ENCODE measurements at regions not wholly inside any gene's neighbourhood (a gene's known extent, or its start where the extent isn't known, plus 50 kb on each side); places are given as distances from the start of the nearest gene placed in this dataset.
"Not testable (repeated sequence)": the region's sequence is repeated elsewhere in the genome, so short reads cannot be mapped to it uniquely, and the experiment has no call there.

- Histone ChIP-seq H3K9me3 (ENCODE audit: control insufficient read depth in 4 of 4, insufficient read depth in 3 of 4, low read length in 3 of 4) (no peaks in the 10 kb centered on the region), H3K9ac (ENCODE audit: insufficient read depth in 1 of 2, low read length in 2 of 2) (no peak overlapping the region), H3K36me3 (ENCODE audit: control insufficient read depth in 4 of 4, insufficient read depth in 4 of 4, low read length in 4 of 4) (peaks cover 0 to 3% (median 0%) of the 10 kb centered on the region in 4 donors), H3K4me1 (ENCODE audit: control insufficient read depth in 5 of 5, insufficient read depth in 5 of 5, low read length in 5 of 5) (no peaks in the 10 kb centered on the region), H3K4me3 (no peak overlapping the region), H3K27me3 (ENCODE audit: control insufficient read depth in 3 of 3, insufficient read depth in 3 of 3, low read length in 2 of 3) (no peaks in the 10 kb centered on the region), H3K27ac (ENCODE audit: low read depth in 1 of 2, low read length in 1 of 2) (no peak overlapping the region)
- TF ChIP-seq CTCF (IDR thresholded peaks at IDR 0.05; ENCODE audit: control extremely low read depth, extremely low read depth): no peak
- DNase-seq (no peak), ATAC-seq (ENCODE audit: insufficient read depth, low FRiP score) (no peak)
- WGBS, 2 donors: 89 to 95% methylated on average over 7 of the region's 7 CpGs
Observed at GRCh38 chr6:57974653-57975052, 657.2 kb downstream of the PRIM2 start.

- H3K27me3 ChIP-seq (ENCODE audit: control insufficient read depth in 3 of 3, insufficient read depth in 3 of 3, low read length in 2 of 3); H3K4me3 ChIP-seq; ATAC-seq (ENCODE audit: insufficient read depth, low FRiP score); H3K9me3 ChIP-seq (ENCODE audit: control insufficient read depth in 4 of 4, insufficient read depth in 3 of 4, low read length in 3 of 4); H3K36me3 ChIP-seq (ENCODE audit: control insufficient read depth in 4 of 4, insufficient read depth in 4 of 4, low read length in 4 of 4); H3K4me1 ChIP-seq (ENCODE audit: control insufficient read depth in 5 of 5, insufficient read depth in 5 of 5, low read length in 5 of 5); H3K9ac ChIP-seq (ENCODE audit: insufficient read depth in 1 of 2, low read length in 2 of 2); DNase-seq; H3K27ac ChIP-seq (ENCODE audit: low read depth in 1 of 2, low read length in 1 of 2): not testable (repeated sequence)
- WGBS, 2 donors: 97 to 98% methylated on average over 10 of the region's 10 CpGs
Observed at GRCh38 chr6:57975127-57975526, 657.7 kb downstream of the PRIM2 start.

- not testable (repeated sequence) for H3K9ac ChIP-seq (ENCODE audit: insufficient read depth in 1 of 2, low read length in 2 of 2); H3K4me1 ChIP-seq (ENCODE audit: control insufficient read depth in 5 of 5, insufficient read depth in 5 of 5, low read length in 5 of 5); H3K9me3 ChIP-seq (ENCODE audit: control insufficient read depth in 4 of 4, insufficient read depth in 3 of 4, low read length in 3 of 4); H3K4me3 ChIP-seq; ATAC-seq (ENCODE audit: insufficient read depth, low FRiP score); H3K27me3 ChIP-seq (ENCODE audit: control insufficient read depth in 3 of 3, insufficient read depth in 3 of 3, low read length in 2 of 3); H3K27ac ChIP-seq (ENCODE audit: low read depth in 1 of 2, low read length in 1 of 2); DNase-seq; H3K36me3 ChIP-seq (ENCODE audit: control insufficient read depth in 4 of 4, insufficient read depth in 4 of 4, low read length in 4 of 4)
- 61 to 68% methylated on average over 1 of the region's 1 CpG for WGBS, 2 donors
Observed at GRCh38 chr6:57976371-57976770, 658.9 kb downstream of the PRIM2 start.

GRCh38 chr6:57983603-57984002 is 666.2 kb downstream of the PRIM2 start:
- not testable (repeated sequence) for H3K27ac ChIP-seq (ENCODE audit: low read depth in 1 of 2, low read length in 1 of 2); DNase-seq; H3K36me3 ChIP-seq (ENCODE audit: control insufficient read depth in 4 of 4, insufficient read depth in 4 of 4, low read length in 4 of 4); H3K4me3 ChIP-seq; ATAC-seq (ENCODE audit: insufficient read depth, low FRiP score); H3K9ac ChIP-seq (ENCODE audit: insufficient read depth in 1 of 2, low read length in 2 of 2); H3K27me3 ChIP-seq (ENCODE audit: control insufficient read depth in 3 of 3, insufficient read depth in 3 of 3, low read length in 2 of 3); H3K4me1 ChIP-seq (ENCODE audit: control insufficient read depth in 5 of 5, insufficient read depth in 5 of 5, low read length in 5 of 5); H3K9me3 ChIP-seq (ENCODE audit: control insufficient read depth in 4 of 4, insufficient read depth in 3 of 4, low read length in 3 of 4)
- 61 to 64% methylated on average over 1 of the region's 1 CpG for WGBS, 2 donors

GRCh38 chr6:57984575-57984974 is 667.1 kb downstream of the PRIM2 start:
- H3K9me3 ChIP-seq (ENCODE audit: control insufficient read depth in 4 of 4, insufficient read depth in 3 of 4, low read length in 3 of 4); H3K4me1 ChIP-seq (ENCODE audit: control insufficient read depth in 5 of 5, insufficient read depth in 5 of 5, low read length in 5 of 5); ATAC-seq (ENCODE audit: insufficient read depth, low FRiP score); H3K9ac ChIP-seq (ENCODE audit: insufficient read depth in 1 of 2, low read length in 2 of 2); H3K4me3 ChIP-seq; H3K27ac ChIP-seq (ENCODE audit: low read depth in 1 of 2, low read length in 1 of 2); H3K36me3 ChIP-seq (ENCODE audit: control insufficient read depth in 4 of 4, insufficient read depth in 4 of 4, low read length in 4 of 4); DNase-seq; H3K27me3 ChIP-seq (ENCODE audit: control insufficient read depth in 3 of 3, insufficient read depth in 3 of 3, low read length in 2 of 3): not testable (repeated sequence)
- 71 to 77% methylated on average over 3 of the region's 3 CpGs for WGBS, 2 donors

- not testable (repeated sequence) for ATAC-seq (ENCODE audit: insufficient read depth, low FRiP score); H3K9ac ChIP-seq (ENCODE audit: insufficient read depth in 1 of 2, low read length in 2 of 2); H3K9me3 ChIP-seq (ENCODE audit: control insufficient read depth in 4 of 4, insufficient read depth in 3 of 4, low read length in 3 of 4); H3K4me3 ChIP-seq; H3K27me3 ChIP-seq (ENCODE audit: control insufficient read depth in 3 of 3, insufficient read depth in 3 of 3, low read length in 2 of 3); DNase-seq; H3K27ac ChIP-seq (ENCODE audit: low read depth in 1 of 2, low read length in 1 of 2); H3K36me3 ChIP-seq (ENCODE audit: control insufficient read depth in 4 of 4, insufficient read depth in 4 of 4, low read length in 4 of 4); H3K4me1 ChIP-seq (ENCODE audit: control insufficient read depth in 5 of 5, insufficient read depth in 5 of 5, low read length in 5 of 5)
- WGBS, 2 donors: 77 to 78% methylated on average over 4 of the region's 4 CpGs
Observed at GRCh38 chr6:57985734-57986133, 668.3 kb downstream of the PRIM2 start.

GRCh38 chr6:57986584-57986983 is 669.2 kb downstream of the PRIM2 start:
- H3K9ac ChIP-seq (ENCODE audit: insufficient read depth in 1 of 2, low read length in 2 of 2); H3K36me3 ChIP-seq (ENCODE audit: control insufficient read depth in 4 of 4, insufficient read depth in 4 of 4, low read length in 4 of 4); ATAC-seq (ENCODE audit: insufficient read depth, low FRiP score); H3K27ac ChIP-seq (ENCODE audit: low read depth in 1 of 2, low read length in 1 of 2); H3K4me3 ChIP-seq; DNase-seq; H3K4me1 ChIP-seq (ENCODE audit: control insufficient read depth in 5 of 5, insufficient read depth in 5 of 5, low read length in 5 of 5); H3K27me3 ChIP-seq (ENCODE audit: control insufficient read depth in 3 of 3, insufficient read depth in 3 of 3, low read length in 2 of 3); H3K9me3 ChIP-seq (ENCODE audit: control insufficient read depth in 4 of 4, insufficient read depth in 3 of 4, low read length in 3 of 4): not testable (repeated sequence)
- 40 to 47% methylated on average over 2 of the region's 2 CpGs for WGBS, 2 donors

- WGBS, 2 donors: 61 to 69% methylated on average over 2 of the region's 2 CpGs
- not testable (repeated sequence) for H3K9ac ChIP-seq (ENCODE audit: insufficient read depth in 1 of 2, low read length in 2 of 2); H3K4me3 ChIP-seq; DNase-seq; H3K27ac ChIP-seq (ENCODE audit: low read depth in 1 of 2, low read length in 1 of 2); H3K4me1 ChIP-seq (ENCODE audit: control insufficient read depth in 5 of 5, insufficient read depth in 5 of 5, low read length in 5 of 5); H3K27me3 ChIP-seq (ENCODE audit: control insufficient read depth in 3 of 3, insufficient read depth in 3 of 3, low read length in 2 of 3); H3K9me3 ChIP-seq (ENCODE audit: control insufficient read depth in 4 of 4, insufficient read depth in 3 of 4, low read length in 3 of 4); ATAC-seq (ENCODE audit: insufficient read depth, low FRiP score); H3K36me3 ChIP-seq (ENCODE audit: control insufficient read depth in 4 of 4, insufficient read depth in 4 of 4, low read length in 4 of 4)
Observed at GRCh38 chr6:57989520-57990080, 672.2 kb downstream of the PRIM2 start.
